Retinal pigment epithelial cell (primary cell): ENCODE measurements at regions not wholly inside any gene's neighbourhood (a gene's known extent, or its start where the extent isn't known, plus 50 kb on each side); places are given as distances from the start of the nearest gene placed in this dataset.

Source experiments
- DNase-seq: peaks from one replicate; pipeline ENCODE4 v3.0.0-alpha.2; 2010; ENCODE audit warnings: low read depth
- H3K4me3 ChIP-seq: 2 replicates; pipeline ENCODE4 v1.5.1; 2011; ENCODE audit warnings: mild to moderate bottlenecking, low read length, control low read depth, moderate library complexity
- CTCF ChIP-seq: conservative IDR thresholded peaks from 2 replicates; pipeline ENCODE4 v1.5.1; 2011; ENCODE audit warnings: low read depth, low read length, control low read depth, inconsistent platforms

GRCh38 chr5:2015961-2016360 lies 133.2 kb upstream of the IRX4 start:
- no peak for TF ChIP-seq CTCF
- DNase-seq: no peak
- H3K4me3 ChIP-seq: no peak overlapping the region

- no peak for TF ChIP-seq CTCF
- H3K4me3 ChIP-seq: no peak overlapping the region
- no peak for DNase-seq
These were observed 132.6 kb upstream of the IRX4 start for GRCh38 chr5:2015124-2015848.

GRCh38 chr5:2014058-2014610 lies 131.4 kb upstream of the IRX4 start:
- no peak overlapping the region for H3K4me3 ChIP-seq
- no peak for TF ChIP-seq CTCF
- DNase-seq: no peak

GRCh38 chr5:2013301-2014057 lies 130.8 kb upstream of the IRX4 start:
- TF ChIP-seq CTCF: no peak
- no peak overlapping the region for H3K4me3 ChIP-seq
- DNase-seq: no peak

GRCh38 chr5:2012885-2013284 lies 130.2 kb upstream of the IRX4 start:
- no peak overlapping the region for H3K4me3 ChIP-seq
- DNase-seq: no peak
- TF ChIP-seq CTCF: no peak

GRCh38 chr5:2011481-2012411 lies 129.0 kb upstream of the IRX4 start:
- no peak overlapping the region for H3K4me3 ChIP-seq
- no peak for DNase-seq
- no peak for TF ChIP-seq CTCF
